ENCODE measurements at regions not wholly inside any gene's neighbourhood (a gene's known extent, or its start where the extent isn't known, plus 50 kb on each side); places are given as distances from the start of the nearest gene placed in this dataset.

DNA sequence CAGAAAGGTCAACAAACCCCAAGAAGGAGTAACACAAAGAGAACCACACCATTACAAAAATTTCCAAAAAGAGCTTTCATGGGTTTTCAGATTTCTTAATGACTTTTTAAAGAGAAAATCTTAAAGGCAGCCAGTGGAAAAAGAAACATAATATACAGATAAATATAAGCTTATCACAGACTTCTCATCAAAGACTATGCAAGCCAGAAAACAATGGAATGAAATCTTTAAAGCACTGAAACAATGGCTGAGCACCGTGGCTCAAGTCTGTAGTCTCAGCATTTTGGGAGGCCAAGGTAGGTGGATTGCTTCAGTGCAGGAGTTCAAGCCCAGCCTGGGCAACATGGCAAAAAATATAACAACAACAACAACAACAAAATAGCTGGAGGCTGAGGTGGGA lies 237.4 kb downstream of the CYP26B1 start:
- TF ChIP-seq, protein P1, sequence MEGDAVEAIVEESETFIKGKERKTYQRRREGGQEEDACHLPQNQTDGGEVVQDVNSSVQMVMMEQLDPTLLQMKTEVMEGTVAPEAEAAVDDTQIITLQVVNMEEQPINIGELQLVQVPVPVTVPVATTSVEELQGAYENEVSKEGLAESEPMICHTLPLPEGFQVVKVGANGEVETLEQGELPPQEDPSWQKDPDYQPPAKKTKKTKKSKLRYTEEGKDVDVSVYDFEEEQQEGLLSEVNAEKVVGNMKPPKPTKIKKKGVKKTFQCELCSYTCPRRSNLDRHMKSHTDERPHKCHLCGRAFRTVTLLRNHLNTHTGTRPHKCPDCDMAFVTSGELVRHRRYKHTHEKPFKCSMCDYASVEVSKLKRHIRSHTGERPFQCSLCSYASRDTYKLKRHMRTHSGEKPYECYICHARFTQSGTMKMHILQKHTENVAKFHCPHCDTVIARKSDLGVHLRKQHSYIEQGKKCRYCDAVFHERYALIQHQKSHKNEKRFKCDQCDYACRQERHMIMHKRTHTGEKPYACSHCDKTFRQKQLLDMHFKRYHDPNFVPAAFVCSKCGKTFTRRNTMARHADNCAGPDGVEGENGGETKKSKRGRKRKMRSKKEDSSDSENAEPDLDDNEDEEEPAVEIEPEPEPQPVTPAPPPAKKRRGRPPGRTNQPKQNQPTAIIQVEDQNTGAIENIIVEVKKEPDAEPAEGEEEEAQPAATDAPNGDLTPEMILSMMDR (IDR thresholded peaks at IDR 0.05; ENCODE audit: low read depth, low read length) = no peak
- DNase-seq (ENCODE audit: extremely low read depth, low read depth) = no peak

DNA sequence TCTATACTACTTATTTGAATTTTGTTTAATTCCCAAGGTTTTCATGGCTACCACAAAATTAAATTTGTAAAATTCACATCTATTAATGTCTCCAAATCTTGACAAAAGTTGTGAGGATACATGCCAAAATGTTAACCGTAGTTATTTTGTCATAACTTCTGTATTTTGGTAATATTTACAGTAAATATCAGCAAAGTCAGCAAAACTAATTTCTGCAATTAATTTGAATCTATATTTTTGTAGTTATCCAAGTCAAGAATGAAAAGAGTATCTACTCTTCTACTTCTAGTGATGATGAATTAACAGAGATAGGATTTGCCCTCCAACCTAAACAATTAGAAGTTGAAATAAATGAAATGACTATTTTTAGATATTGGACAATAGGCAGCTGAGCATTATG lies 238.9 kb downstream of the CYP26B1 start:
- no peak for DNase-seq (ENCODE audit: extremely low read depth, low read depth)
- TF ChIP-seq, protein P1 (IDR thresholded peaks at IDR 0.05; ENCODE audit: low read depth, low read length) = no peak

DNA sequence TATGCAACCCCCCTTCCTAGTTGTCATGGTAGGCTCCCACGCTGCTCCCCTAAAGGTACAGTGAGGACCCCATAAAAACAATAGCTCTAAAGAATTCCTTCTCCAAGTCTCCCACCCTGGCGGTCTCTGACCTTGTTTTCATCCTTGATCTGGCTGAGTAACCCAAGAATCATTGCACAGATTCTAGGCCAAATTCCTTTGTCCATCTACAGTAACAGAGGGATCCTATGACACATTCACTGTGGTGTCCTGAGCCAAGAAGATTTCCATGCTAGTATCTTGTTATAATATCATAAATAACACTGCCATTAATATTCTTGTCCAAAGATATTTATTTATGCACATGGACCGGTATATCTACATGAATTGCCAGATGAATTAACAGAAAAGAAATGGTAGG lies 240.2 kb downstream of the CYP26B1 start:
- no peak for DNase-seq (ENCODE audit: extremely low read depth, low read depth)
- TF ChIP-seq, protein P1 (IDR thresholded peaks at IDR 0.05; ENCODE audit: low read depth, low read length) = no peak

DNA sequence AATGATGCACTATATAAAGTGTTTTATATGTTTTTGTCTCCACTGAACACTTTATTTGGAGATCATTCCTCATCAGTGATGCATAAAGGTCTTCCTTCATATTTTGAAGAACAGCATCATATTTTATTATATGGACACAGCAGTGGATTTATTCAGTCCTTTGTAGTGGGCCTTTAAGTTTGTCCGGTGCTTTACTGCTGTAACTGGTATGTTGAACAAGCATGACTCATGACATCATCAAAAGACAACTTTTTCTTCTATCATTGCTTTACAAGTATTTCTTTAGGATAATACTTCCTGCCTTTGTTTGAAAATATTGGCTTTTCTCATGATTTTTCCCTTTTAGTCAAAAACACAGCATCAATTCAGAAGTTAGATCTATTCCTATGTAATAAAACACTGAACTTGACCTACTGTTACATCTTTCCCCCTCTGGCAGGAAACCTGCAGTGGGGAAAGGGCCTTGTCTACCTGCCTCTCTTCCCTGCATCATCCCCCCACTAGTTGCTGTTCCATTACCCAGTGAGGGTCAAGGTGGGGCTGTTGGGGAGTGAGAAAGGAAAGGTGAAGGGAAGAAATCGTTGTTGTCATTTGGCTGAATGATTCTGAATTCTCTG lies 241.2 kb downstream of the CYP26B1 start:
- DNase-seq (ENCODE audit: extremely low read depth, low read depth) = no peak

DNA sequence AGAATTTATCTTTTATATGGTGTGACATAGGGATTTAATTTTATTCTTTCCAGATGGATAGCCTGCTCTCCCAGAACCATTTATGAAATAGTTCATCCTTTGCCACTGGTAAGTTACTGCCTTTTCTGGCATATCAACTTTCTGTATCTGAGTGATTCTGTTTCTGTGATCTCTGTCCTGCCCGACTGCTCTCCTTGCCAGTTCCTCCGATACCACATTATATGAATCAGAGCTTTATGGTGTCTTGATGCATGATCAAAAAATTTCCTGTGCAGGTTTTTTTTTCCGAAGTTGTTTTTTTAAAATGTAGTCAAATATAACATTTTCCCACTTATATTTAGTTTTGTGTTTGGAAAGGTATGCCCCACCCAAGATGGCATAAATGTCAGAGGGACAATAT lies 242.5 kb downstream of the CYP26B1 start:
- TF ChIP-seq, protein P1 (IDR thresholded peaks at IDR 0.05; ENCODE audit: low read depth, low read length) = no peak
- DNase-seq (ENCODE audit: extremely low read depth, low read depth) = no peak

More for the DNA sequence above, 241.2 kb downstream of the CYP26B1 start:
- TF ChIP-seq, protein P1 (IDR thresholded peaks at IDR 0.05; ENCODE audit: low read depth, low read length) = no peak

DNA sequence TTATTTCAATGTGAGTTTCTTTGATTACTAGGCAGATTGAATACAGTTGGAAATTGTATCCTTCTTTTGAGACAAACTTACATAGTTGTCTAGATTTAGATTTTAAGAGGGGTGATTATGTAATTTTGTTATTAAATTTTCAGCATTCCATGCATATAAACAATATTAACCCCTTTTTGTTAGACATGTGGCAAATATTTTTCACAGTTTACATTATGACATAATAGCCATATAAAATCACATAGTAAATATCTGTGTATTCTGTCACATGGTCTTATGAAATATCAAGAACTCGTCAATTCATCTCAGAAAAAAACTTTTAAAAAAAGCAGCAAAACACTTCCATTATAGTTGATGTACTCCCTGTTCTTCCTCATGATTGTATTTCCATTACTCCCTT lies 243.8 kb downstream of the CYP26B1 start:
- TF ChIP-seq, protein P1 (IDR thresholded peaks at IDR 0.05; ENCODE audit: low read depth, low read length) = no peak
- DNase-seq (ENCODE audit: extremely low read depth, low read depth) = no peak

DNA sequence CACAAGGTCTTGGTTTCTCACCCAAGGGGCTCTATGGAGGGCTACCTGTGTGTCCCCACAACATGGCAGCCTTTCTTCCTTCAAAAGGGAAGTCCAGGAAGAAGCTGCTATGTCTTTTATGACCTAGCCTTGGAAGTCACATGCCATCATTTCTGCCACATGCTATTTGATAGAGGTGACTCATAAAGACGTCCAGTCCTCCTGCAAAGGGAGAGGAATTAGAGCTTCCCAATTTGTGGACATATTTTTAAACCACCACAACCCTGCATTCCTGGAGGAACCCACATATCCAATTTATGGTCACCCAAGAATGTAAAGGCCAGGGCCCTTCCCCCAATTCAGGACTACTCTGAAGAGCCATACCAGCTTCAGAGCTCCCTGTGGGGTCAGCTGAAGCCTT lies 246.2 kb downstream of the CYP26B1 start:
- TF ChIP-seq, protein P1 (IDR thresholded peaks at IDR 0.05; ENCODE audit: low read depth, low read length) = no peak
- DNase-seq (ENCODE audit: extremely low read depth, low read depth) = no peak

Data from AG09319 (cell line).